ENCODE measurements at regions not wholly inside any gene's neighbourhood (a gene's known extent, or its start where the extent isn't known, plus 50 kb on each side); places are given as distances from the start of the nearest gene placed in this dataset.
"Not testable (repeated sequence)": the region's sequence is repeated elsewhere in the genome, so short reads cannot be mapped to it uniquely, and the experiment has no call there.

DNA sequence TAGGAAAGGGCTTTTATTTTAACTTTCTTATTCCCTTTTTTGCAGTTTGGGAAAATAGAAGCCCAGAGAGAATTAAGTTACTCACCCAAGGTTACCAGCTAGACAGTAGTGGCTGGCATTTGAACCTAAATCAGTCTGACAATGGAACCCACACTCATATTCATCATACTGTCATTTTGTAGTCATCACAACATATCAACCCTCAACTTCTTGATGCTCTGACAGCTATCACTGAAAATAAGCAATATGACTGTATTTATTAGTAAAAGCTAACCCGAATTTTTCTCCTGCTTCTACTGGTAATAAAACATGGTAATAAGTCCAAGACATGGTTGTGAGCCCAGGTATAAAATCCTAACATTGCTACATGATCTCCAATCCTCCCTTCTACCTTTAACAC, 585.8 kb upstream of the UBE2E2 start:
- DNase-seq, result no peak

DNA sequence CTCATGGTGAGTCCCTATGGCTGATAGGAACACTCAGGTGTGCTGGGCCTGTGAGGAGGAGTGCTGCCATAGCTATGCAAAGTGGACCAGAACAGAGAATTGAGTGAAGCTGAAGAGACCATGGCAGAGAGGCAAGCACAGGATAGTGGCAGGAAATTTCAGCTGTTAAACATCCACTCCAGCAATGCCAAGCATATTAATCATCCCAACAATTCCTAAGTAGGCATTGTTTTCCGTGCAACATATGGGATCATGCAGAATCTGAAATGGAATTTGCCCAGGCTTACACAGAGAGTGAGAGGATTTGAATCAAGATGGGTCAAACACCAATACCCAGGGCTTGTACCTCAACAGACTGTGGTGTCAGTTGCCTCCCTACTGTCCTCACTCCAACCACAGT, 582.6 kb upstream of the UBE2E2 start:
- no peak for DNase-seq

DNA sequence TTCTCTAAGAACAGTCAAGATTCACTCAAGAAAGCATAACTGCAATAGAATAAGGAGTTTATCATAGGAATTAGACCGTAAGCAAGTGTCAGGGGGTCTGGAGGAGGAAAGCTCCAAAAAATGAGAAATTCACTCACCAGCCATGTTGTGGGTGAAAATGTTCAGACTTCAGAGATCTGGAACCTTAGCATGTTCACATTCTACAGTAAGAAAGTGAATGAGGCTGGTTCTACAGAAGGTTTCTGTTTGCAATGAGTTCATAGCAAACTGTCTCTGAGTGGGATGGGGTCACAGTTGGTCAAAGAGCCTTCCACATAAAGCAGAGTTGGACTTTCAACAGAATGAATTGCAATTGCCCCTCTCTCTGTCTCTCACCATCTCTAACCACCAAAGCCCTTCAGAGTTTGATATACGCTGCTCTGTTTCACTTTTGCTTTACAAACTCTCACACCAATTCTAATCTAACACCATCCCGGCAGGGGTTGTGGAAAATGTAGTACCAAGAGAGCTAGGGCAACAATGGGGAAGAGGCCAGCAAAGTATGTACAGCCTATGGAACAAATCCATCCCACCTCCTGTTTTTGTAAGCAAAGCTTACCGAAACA, 581.8 kb upstream of the UBE2E2 start:
- DNase-seq, result no peak

DNA sequence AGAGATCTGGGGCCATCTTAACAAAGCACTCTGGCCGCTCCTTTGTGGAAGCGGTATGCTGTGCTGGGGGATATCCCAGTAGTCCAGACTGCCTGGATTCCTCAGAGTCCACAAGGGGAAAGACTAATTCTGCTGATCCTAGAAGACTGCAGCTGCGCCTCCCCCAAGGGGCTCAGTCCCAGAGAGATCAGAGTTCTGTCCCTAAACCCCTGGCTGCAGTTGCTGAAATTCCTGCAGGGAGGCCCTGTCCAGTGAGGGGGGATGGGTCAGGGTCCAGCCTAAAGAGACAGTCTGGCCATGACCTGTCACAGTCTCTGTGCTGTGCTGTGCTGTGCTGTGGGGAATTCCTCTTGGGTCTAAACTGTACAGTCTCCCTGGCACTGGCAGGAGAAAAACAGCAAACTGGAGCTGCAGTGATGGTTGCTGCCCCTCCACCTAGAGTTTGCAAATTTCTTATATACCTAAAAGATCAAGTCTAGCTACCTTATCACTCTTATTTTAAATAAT, 575.1 kb upstream of the UBE2E2 start:
- DNase-seq, result no peak

DNA sequence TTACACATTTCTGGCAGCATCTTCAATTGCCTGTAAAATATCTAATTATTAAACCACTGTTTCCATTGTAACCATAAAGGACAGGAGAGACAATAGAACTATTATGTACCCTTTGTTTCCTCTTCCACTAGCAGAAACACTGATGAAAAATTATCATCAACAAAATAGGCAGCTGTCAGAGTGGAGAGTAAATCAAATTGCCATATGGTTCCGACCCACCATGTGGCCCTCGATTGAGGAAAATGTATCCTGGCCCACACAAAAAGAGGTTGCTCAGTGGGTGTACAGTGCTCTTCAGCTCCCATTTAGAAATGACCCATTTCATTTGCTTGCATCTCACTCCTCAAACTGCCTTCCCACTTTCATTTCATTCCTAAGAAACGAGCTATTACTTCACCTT, 570.6 kb upstream of the UBE2E2 start:
- no peak for DNase-seq

DNA sequence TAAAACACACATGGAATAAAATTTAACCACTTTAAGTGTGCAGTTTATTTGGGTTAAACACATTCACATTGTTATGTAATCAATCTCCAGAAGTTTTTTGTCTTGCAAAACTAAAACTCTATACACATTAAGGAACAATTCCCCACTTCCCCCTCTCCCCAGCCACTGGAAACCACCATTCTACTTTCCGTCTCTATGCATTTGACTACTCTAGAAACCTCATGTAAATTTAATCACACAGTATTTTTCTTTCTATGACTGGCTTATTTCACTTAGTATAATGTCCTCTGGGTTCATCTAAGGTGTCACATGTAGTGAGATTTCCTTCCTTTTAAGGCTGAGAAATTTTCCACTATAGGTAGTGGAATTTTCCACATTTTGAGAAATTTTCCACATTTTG, 568.7 kb upstream of the UBE2E2 start:
- no peak for DNase-seq

DNA sequence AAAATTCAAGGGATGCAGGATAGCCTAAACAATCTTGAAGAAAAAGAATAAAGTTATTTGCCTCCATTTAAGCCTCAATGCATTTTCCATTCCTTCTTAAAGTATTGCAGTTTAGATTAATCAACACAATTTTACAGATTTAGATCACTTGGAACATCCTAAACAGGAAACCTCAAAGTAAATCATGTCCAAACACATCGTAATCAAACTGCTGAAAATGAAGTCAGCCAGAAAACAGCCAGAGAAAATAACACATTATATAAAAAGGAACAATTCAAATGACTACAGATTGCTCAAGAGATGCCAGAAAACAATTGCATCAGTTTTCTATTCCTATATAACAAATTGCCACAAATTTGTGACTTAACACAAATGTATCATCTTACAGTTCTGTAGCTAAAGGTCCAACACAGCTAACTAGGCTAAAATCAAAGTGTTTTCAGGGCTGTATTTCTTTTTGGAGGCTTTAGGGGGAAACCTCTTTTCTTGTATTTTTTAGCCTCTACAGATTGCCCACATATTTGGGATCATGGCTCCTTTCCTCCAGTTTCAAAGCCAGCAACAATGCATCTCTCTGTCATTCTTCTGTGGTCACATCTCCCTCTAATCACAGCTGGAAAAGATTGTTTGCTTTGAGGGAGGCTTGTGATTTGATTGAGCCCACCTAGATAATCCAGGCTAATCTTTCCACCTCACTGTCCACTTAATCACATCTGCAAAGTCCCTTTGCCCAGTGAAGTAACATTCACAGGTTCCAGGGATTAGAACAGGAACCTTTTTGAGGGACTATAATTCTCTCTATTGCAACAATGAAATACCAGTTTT, 543.3 kb upstream of the UBE2E2 start:
- DNase-seq, result no peak

DNA sequence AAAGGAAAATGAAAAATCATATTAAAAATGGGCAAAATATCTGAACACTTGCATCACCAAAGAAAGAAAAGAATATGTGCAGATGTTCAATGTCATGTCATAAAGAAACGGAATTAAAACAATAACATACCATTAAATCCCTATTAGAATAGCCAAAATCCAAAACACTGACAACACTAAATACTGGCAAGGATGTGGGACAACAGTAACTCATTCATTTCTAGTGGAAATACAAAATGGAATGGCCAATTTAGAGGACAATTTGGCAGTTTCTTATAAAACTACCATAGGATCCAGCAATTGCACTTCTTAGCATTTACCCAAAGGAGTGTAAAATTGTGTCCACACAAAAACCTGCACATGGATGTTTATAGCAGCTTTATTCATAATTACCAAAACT, 542.5 kb upstream of the UBE2E2 start:
- no peak for DNase-seq

DNA sequence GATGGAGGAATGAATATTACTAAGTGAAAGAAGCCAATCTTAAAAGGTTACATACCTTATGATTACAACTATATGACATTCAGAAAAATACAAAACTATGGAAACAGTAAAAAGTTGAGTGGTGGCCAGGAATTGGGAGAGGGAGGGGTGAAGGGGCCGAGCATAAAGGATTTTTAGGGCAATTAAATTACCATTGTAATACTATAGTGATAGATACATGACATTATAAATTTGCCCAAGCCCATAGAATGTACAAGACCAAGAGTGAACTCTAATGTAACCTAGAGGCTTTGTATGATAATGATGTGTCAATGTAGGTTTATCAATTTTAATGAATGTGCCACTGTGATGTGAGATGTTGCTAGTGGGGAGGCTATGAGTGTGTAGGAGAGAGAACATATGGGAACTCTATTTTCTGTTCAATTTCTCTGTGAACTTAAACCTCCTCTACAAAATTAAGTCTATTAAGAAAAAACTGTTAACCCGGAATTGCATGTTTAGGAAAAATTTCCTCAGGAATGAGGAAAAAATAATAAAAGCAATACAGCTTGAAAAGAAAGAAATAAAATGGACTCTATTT, 541.9 kb upstream of the UBE2E2 start:
- DNase-seq, result no peak

DNA sequence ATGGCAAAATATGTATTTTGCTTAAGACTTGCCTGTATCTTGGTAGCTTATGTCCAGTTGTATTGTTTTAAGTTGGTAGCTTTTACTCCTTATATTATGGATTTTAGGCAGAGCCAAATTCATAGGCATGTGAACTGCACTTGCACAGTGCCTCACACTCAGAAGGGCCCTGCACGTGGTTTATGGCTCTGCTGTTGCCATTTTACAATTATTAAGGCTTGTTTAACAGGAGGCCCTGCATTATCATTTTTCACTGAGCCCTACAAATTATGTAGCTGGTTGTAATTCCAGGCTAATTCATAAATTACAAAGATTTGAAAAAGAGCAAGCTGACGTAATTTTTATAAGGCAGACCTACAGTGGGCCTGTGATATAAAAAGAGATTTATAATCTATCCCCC, 537.6 kb upstream of the UBE2E2 start:
- no peak for DNase-seq

DNA sequence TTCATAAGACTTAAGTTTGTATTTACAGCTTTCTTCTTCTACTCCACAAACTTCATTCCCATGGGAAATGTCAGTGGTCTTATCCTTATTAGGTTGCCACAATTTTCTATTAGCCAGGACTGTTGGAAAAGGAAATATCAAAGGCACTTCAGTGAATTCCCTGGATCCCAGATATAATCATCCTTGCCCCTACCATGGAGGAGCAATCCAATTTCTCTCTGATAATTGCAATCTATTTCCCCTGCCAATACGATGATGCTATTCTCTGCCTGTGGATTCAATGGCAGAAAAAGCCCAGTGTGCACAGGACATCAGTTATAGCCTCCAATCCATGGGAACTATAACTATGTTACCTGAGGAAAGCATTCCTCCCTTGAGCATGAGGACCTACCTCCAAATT, 536.4 kb upstream of the UBE2E2 start:
- no peak for DNase-seq

DNA sequence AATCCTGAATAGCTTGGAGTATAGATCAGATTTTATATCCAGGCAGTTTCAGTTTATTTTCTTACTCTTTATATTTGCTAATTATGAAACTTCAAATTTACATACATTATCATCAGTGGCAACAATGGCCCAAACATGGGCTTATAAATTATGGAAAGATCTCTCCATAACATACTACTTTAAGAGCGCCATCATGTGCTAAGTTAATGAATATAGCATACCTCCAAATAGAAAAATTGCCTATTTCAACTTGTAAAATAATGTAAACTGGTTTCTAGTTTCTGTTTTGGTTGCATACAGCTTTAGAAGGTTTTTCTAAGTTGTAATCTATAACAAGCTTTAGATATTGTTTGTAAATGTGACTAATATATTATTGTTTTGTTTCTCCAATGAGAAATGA, 531.3 kb upstream of the UBE2E2 start:
- no peak for DNase-seq

DNA sequence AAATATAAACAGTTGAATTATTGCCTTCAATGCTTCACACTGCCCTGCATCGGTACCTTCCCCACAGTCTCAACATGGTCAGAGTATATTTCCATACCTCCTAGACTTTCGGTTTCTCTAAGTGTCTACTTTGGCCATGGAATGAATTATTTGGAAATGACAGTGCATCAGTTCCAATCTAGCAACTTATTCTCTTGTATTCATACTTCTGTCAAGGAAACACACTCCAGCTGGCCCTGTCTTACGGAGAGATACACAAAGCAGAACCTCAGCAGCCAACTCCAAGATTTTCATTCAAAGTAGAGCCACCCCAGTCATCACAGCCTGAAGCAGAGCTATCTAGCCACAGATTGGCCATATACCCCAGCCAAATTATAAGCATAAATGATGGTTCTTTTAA, 518.4 kb upstream of the UBE2E2 start:
- no peak for DNase-seq

DNA sequence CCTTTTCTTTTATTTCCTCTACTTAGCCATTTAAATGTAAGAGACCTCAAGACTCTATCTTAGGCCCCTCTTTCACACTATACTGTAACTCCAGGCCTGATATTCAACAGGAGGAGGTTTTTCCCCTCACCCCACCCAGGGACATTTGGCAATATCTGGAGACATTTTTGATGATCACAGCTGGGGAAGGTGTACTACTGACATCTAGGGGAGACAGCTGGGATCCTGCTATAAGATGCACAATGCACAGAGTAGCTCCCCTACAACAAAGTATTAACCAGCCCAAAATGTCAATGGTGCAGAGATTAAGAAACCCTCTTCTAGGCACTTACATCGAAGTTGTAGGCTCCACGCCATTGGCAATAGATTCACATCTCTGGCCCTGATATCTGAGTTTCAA, 517.5 kb upstream of the UBE2E2 start:
- DNase-seq, result no peak

DNA sequence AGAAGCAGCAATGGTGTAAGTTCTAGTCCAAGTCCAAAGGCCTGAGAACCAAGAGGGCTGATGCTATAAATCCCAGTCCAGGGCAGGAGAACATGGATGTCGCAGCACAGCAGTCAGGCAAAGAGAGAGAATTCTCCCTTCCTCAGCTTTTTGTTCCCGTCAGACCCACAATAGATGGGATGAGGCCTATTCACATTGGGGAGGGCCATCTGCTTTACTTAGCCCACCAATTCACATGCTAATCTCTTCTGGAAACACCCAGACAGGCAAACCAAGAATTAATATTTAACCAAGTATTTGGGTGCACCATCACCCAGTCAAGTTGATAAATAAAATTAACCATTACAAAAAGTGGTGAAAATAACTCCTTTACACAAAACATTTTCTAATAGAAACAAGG, 511.7 kb upstream of the UBE2E2 start:
- no peak for DNase-seq

DNA sequence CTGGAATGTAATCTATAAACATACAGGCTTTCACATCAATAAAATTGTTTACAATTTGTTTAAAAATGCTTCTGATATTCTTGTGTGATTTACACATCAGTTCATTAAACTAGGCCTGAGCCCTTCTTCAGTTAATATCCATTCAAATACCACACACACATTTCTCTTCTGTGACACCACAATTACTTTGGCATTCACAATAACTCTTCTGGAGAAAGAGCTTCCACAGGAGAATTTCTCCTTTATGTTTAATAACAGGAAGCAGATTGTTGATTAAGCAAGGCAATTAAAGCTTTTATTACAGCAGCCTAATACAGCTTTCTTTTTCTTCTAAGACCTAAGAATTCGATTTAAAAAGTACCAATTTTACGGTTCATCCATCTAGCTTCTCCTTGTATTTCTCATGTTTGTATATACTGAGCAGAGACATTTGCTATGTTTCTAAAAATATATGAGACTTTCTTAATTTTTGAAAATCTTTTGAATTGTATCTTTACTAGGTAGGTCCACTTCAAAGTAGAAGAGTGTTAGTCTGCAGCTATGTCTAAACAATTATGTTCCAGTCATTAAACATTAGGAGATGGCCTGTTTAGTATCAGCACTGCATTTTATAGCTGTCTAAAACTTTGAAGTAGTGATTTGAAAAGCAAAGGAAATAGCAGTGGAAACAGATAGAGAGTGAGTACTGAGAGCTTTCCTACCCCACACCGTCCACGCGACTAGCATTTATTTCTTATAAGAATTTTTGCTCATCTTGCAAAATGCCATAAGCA, 511.1 kb upstream of the UBE2E2 start:
- no peak for DNase-seq

DNA sequence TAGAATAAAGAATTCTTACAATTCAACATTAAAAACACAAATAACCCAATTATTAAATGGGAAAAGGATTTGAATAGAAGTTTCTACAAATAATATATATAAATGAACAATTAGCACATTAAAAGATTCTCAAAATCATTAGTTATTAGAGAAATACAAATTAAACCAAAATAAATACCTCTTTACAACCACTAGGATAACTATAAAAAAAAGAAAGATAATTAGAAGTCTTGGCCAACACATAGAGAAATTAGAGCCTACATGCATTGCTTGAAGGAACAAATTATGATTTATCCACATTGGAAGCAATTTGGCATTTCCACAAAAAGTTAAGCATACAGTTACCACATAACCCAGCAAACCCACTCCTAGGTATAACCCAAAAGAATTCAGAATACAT, 502.3 kb upstream of the UBE2E2 start:
- DNase-seq, result no peak

DNA sequence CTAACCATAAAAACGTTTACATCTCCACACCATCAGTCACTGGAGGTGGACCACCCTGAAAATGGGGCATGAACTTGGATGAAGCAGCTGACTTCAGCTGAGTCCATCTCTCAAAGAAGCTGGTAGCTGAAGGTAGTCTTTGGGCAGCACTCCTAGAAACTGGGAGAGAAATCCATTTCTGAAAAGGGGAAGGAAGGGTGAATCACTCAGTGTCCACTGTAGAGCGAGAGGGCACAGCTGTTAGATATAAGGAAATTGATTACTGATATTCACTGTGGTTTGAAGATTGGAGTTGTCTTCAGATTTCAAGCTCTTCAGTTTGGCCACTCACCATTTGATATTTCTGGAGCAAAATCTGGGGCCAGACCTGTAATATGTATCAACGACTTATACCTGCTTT, 499.0 kb upstream of the UBE2E2 start:
- DNase-seq, result no peak

DNA sequence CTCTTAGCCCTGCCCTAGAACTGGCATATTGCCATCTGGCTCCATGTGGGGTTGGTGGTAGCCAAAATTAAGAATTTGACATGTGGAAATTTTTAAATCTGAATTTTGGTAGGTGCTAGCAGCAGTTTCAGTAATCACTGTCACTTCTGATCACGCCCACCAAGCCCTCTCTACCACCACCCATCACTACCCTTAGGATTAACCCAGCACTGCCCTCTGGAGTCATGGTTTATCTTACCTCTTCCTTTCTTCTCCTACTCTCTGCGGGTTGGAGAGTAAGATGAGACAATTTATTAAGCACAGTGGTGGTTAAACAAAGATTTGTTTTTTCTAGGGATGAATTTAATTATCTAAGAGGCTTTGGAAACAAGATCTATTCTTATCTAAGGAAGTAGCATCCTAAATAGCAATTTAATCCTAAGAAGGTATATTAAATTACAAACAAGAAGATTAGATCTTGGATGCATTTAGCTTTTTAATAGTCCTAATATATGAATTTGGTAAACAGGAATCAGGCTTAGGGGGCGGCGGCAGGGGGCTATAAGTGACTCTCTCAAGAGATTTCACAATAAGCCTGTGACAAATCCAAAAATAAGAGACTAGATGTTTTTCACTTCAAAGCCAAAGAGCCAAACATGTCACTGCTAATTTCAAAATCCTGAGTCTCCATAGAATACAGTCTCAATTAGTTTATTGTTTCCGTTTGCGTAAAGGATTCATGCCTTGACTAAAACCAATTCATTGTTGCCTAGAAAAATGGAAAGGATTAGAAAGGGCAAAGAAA, 498.4 kb upstream of the UBE2E2 start:
- DNase-seq, result no peak

DNA sequence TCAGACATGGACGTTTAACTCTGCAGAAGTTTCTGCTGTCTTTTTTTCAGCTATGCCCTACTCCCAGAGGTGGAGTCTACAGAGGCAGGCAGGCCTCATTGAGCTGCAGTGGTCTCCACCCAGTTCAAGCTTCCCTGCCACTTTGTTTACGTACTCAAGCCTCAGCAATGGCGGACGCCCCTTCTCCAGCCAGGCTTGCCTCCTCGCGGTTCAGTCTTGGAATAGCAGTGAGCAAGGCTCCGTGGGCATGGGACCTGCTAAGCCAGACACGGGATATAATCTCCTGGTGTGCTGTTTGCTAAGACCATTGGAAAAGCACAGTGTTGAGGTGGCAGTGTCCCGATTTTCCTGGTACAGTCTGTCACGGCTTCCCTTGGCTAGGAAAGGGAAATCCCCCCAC, 496.2 kb upstream of the UBE2E2 start:
- not testable (repeated sequence) for DNase-seq

DNA sequence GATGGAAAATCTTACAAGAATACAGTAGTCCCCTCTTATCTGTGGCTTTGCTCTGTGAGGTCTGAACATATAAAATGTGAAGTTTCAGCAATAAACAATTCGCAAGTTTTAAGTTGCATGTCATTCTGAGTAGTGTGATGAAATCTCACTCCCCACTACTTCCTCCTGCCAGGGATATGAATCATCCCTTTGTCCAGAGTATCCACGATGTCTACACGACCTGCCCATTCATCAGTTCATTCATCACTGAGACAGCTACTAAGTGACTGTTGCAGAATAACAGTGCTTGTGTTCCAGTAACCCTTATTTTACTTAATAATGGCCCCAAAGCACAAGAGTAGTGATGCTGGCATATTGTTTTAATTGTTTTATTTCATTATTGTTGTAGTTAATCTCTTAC, 489.2 kb upstream of the UBE2E2 start:
- DNase-seq, result no peak

DNA sequence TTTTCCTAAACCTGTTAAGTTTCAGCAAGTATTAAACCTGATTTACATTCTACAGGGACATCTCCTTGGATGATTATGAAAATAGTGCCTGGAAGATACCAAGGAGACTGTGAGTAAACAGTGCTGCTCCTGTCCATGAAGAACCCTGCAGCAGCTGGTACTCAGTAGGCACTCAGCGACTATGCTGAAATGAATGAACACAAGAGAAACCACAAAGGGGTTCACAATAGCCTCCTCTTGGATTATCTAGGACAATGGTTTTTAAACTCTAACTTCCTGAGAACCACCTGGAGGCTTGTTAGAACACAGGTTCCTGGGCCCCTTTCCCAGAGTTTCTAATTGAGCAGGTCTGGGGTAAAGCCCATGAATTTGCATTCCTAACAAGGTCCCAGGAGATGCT, 488.4 kb upstream of the UBE2E2 start:
- no peak for DNase-seq

DNA sequence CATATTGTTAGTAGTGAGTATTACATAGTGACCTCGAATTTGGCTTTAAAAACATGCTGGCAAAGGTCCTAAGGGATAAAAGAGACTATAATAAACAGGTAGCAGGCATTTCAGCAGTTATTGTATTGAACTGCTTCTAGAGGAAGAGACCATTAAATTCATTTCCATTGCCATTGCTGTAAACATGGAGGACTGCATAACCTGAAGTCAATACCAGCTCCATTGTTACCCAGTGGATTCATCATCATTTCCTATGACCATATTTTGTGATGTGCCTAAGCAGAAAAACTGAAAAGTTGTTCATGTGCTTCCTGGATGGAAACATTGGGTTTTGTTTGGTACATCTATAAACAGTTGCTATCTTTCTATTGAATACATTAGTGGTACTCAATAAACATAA, 482.5 kb upstream of the UBE2E2 start:
- no peak for DNase-seq

Measured in CD4-positive, alpha-beta T cell treated with Interleukin-21 for 1 hour (primary cell).